NCI-H510A (cell line): ENCODE measurements at regions not wholly inside any gene's neighbourhood (a gene's known extent, or its start where the extent isn't known, plus 50 kb on each side); places are given as distances from the start of the nearest gene placed in this dataset.

Experiments
- DNase-seq: peaks from one replicate; lab custom pipeline; 2025; lab: John Stamatoyannopoulos, UW

DNA sequence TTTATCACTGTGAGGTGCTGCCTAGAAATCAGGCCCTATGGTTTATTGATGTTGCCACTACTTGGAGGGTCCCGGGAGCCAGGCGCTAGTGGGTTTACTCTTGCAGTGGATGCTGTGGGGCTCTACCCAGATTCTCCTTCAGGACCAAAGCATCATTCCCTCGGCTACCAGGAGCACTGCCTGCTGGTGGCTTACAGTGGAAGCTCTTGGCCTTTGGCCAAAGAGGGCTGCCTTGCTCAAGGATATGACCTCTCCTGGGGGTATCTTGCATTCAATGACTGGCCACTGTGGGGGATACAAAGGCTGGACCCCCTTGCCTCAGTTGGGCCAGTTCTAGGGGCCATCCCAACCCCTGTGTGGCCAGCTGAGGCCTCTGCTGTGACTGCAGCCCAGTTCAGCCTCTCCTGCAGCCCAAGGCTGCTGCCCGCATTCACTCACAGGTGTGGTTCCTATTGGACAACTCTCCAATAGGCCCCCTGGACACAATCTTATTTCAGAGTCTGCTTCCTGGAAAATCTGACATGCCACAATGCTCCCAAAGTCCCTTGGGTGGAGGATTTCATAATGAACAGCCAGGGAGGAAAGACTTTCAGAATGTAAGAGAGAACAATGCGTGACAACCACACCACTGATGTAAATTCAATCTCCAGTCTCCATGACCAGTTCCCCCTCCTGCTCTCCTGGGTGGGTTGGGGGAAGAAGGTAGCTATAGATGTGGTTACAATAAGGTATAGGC lies 196.3 kb downstream of the SNX10 start:
- DNase-seq, result no peak

DNA sequence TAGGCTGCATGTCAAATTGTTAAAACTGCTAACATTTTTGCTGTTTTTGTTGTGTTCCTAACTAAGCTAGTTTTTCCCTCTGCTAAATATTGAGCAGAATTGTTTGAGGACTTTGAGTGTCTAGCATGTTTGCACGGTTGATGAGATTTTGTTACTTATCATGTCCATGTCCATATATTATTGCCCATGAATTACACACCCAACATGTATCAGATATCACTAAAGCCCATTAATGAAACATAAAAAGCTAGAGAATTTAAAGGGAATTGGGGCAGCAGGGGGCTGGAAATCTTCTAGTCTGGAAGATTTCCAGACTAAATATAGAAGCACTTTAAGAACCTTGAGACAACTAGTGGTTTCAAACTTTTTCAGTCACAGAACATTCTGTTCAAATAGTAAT lies 197.7 kb downstream of the SNX10 start:
- no peak for DNase-seq

DNA sequence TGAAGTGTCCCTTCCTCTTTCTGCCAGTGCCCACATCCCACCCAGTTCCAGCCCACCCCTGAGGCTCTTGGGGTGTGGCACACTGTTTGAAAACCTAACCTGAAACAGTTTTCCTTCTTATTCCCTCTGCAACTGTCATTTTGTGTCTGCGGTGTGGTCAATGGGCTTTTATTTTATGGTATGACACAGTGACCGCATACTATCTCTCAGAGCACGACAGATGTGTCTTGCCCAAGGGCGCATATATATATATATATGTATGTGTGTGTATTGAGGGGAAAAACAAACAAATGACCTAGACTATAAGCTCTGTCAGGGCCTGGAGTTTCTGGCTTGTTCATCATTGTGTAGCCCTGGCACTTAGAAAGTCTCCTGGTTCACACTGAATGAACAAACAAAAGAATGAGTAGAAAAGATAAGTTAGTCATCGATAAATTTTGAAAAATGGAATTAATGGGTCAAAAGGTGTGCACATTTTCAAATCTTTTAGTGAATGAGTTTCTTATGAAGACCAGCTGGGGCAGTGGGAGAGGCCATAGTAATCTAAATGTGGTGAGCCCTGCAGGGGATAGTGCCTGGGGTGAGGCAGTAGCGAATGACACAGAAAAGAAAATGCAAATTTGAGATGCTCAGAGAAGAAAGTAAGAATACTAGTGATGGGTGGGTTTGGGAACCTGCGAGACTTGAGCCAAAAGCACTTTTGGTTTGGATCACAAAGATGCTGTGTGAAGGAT lies 198.4 kb downstream of the SNX10 start:
- no peak for DNase-seq

DNA sequence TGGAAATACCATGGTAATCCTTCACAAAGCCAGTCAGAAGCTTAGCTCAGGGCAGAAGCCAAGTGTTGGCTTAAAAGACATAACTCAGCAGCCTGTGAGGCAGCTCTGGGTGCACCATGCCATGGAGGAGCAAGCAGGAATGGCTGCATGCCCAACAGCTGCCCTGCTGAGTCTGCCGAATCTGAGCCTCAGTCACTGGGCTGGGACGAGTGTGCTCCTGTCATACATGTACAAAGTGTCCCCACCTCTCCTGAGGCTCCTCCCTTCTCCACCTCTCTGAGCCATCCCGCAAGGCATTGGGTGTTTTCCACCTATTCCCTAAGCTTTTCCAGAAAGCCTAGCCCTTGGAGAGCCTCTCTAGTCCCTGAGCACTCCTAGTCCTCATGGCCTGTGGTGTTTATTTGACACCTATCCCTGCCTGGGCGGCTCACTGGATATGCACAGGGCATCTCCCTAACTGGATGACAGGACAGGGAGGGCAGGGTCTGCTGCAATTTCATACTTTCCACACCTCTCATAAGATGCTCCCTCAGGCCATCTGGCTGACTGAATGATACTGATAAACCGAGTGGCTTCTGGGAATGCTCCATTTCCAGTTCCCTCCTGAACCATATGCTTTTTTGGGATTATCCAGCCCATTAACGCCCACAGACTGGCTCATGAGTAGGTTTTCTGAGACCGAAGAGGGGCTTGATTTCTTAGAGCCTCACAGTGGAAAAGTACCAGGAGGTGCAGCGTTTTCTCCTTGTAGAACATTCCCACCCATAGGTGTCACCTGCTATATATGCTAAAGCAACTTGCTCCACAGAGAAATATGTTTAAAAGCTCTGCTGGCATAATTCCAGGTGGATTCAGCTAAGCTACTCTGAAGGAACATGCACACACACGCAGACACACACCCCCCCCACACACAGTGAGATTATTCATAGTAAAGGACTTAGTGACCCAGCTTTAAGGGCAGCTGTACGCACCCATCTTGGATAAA lies 199.3 kb downstream of the SNX10 start:
- peak; percentile 71 for DNase-seq

DNA sequence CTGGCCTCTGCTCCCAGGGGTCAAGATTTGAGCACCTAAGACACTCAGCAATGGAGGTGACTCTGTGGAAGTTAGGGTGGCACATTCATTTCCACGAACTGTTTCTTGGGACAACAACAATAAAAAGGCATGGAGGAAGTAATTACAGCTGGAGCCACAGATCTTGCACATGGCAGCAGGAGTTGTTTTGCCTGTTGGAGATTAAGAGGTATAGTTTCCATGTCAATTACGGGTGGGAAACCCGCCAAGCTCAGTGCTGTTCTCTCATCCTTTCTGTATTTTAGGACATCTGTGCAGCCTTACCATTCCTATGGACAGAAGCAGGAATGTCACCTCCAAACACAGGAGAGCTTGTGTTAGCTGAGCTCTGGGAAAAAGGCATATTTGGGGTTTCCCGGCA lies 201.2 kb downstream of the SNX10 start:
- no peak for DNase-seq

DNA sequence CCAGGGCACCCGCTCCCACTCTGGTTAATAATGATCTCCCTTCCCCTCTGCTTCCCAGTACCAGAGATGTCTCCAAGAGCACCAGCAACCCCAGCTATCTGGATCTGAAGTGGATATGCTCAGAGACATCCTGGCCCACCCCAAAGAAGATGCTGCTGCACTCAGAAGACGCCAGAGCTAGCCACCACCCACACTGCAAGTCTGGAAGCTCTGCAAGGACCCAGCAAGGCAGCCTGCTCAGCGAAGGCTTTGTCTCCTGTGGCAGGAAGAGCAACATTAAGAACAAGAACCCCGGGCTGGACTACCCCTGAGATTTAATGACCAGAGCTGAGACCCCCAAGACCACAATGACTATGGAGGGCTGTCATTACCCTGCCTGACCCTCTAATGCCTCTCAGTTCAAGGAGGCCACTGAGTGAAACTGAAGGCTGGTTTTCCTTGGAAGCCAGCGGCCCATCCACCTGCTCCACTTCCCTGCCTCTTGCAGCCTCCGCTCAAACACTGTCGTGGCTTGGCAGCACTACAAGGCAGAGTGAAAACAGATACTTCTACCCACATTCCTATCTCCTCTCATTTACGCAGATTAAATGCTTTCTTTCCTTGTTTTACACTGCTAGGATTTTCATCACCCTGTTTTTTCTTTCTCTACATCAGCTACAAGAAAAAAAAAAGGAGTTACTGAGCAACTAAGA lies 202.2 kb downstream of the SNX10 start:
- no peak for DNase-seq

DNA sequence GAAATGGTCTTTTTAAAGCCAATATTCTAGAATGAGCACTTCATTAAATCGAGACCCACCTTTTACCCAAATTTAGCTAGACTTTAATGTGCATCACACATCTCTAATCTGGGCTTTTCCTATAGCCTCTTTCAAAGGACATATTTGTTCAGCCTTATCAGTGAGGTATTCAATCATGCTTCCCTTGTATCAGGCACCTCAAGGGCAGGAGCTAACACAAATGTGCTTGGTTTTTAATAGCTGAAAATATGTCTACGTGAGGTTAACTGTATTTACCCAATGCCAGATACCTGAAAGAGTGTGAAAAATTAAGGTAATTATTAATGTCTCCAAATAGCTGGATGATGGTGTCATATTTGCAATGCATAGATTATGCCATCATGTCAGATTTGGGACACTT lies 203.9 kb downstream of the SNX10 start:
- DNase-seq, result no peak

DNA sequence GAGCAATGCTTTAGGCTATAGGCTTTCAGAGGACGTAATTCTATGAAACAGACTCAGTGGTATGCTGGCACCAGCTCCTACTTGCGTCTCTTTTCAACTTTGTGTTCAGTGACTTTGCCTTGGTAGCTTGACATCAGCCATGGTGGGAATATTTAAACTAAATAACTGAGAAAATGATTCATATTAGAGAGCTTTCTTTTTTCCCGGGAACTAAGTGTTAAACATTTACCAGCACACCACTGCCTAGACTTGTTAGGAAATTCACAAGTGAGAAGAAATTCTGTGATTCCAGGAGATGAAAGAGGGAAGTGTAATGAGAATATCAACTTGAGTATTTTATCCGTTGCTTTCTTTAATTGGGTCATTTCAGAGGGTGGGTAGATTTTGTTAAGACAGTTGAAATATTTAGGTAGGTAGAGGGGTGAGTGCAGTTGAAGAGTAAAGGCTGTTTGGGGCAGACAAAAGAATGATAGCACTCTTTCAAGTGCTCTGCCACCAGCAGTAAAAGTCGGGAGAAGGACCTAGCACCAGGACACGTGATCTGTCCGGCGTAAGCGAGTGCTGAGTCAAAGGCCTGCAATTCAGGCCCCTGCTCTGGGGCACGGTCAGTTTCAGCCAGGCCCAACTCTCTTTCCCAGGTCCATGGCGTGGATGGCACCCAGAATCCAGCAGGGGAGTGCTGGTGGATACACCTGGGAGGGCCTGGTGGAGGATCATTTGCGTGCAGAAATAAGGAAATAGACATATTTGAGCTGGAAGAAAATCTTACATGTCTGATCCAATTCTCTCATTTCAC lies 206.3 kb downstream of the SNX10 start:
- no peak for DNase-seq

DNA sequence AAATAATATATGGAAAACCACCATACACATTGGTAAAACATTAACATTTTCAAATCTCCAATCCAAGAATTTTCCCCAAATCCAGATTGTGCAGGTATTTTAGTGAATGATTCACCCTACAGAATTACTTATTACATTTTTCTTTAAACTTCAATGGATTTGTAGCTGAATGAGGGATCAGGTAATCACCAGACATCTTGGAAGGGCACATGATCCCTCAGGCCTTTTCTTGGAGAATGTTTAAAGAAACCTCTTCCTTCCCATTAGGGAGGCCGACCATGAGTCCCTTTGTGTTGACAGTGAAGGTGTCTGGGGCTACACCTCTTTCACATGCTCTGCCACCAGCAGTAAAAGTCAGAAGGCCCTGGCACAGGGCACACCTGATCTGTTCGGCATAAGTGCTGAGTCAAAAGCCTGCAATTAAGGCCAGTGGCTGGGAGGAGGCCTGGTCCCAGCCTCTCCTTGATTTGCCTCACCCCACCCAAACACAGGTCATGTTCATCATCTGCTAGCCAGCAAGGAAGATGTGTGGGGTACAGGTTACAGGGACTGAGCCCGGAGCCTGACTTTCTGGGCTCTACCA lies 207.7 kb downstream of the SNX10 start:
- DNase-seq, result no peak

DNA sequence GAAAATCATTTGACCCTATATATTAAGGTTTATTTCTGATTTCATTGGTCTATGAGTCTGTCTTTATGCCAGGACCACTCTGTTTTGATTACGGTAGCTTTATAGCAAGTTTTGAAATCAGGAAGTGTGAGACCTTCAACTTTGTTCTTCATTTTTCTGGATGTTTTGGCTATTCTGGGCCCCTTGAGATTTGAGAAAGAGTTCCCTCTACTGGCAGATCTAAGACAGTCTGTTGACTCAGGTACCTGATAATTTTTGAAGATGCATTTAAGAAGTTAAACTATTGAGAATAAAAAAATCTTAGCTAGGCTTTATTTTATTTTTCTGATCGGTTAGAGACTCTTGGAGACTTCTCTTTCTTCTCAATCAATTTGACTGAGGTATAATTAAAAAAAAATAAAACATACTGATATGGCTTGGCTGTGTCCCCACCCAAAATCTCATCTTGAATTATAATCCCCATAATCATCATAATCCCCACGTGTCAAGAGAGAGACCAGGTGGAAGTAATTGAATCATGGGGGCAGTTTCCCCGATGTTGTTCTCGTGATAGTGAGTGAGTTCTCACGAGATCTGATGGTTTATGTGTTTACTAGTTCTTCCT lies 209.2 kb downstream of the SNX10 start:
- DNase-seq, result no peak

DNA sequence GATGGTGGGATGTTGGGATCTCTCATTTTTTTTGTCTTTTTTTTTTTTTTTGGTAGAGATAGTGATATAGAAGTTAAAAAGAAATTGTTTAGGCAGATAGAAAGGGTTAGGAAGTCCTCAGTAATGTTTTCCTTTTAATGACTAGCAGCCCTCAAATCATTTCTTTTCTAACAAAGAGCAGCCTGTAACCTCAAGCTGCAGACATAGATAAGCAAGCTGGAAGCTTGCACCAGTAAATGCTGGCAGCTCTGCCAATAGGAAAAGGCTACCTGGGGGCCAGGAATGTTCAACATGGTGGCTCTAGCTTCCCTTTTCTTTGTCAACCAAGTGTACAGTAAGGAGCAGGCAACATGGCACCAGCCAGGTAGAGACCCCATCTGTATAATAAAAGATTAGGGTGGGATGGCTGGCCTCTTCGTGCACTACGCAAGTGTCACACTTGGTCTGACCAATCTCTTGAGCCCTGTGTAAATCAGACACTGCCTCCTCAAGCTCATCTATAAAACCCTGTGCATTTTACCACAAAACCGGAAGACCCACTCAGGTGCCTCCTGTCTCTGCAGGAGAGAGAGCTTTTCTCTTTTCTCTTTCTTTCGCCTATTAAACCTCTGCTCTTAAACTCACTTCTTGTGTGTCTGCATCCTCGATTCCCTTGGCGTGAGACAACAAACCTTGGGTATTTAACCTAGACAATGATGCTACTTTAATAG lies 212.9 kb downstream of the SNX10 start:
- DNase-seq, result no peak

DNA sequence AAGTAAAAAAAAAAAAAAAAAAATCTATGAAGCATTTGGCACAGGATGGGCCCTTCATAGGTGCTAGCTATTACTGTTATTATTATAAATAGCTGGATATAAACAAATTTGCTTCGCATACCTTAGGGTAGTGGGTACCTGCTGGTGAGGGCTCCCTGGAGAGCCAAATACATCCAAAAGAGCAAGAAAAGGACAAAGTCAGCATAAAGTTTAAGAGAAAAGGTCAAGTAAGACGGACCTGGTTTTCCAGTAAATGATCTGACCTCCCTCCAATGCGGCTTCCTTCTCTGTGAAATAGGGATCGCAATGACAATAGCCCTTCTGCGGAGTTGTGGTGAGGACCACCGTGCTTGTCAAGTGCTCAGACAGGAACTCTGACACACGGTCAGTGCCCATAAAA lies 214.5 kb downstream of the SNX10 start:
- DNase-seq, result no peak

DNA sequence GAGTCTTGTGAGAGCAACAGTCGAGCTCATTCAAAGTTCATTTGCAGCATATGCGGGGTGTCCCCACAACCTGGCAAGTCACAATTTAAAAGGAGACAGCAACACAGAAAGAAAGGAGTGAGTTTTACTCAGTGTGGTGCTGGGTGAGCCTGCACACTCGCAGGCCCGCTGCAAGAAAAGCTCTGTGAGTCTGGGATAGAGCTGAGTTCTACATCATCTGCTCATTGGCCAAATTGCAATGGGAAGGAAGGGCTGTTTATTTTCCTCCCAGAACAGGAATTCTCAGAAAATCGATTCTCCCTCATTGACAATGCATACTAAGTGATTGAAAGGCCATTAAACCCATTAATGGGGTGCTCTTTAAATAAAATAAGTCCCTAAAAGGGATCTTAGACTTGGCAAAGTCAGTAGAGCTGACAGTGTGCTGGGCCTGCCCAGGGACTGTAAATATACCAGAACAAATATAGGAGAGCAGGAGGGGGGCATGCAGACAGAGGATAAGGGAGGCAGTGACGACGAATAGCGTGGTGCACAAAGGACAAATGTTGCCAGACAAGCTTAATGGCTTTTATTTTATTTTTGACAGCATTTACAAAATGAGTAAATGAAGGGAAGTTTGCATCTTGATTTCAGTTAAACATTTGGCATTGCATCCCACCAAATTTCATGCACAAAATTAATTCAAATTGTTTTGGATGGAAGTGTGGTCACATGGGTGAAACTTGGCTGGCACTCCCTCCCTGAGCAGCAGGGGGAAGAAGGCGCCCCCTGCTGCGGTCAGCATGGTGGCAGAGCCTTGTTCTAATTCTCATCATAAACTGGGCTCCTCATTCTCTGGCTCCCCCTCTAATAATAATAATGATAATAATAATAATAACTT lies 215.7 kb downstream of the SNX10 start:
- no peak for DNase-seq

DNA sequence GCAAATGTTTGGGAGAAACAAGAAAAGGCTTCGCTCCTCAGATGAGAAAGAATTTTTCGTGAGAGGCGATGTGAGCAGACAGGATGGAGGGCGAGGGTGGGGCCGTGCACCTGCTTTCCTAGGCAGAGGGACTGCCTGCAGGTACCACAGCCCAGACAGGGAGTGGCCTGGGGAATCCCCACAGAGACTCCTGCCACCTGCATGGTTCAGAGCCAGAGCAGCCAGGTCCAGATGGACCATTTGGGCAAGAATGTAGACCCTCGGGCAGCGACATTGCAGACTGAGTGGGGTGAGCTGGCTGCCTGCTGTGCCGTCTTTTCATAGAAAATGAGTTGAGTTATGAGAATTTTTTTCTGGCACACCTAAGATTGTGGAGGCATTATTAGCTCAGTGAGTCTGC lies 216.8 kb downstream of the SNX10 start:
- DNase-seq, result peak; percentile 60

DNA sequence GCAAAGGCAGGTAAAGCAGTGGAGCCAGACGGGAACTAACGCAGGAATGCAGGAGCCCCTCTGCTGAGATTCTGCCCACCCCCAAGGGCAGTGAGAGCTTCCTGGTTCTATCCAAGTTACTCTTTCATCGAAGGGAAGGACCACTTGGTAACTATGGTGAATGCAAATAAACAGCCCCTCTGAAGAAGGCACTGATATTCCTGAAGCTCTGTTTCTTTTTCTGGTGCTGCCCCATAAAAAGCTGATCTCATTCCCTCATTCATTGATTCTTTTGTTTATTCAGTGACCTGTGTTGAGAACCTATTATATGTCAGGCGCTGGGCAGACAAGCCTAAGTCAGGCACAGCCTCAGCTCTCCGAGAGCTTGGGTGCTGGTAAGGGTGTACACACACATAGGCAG lies 217.3 kb downstream of the SNX10 start:
- DNase-seq, result peak; percentile 60

DNA sequence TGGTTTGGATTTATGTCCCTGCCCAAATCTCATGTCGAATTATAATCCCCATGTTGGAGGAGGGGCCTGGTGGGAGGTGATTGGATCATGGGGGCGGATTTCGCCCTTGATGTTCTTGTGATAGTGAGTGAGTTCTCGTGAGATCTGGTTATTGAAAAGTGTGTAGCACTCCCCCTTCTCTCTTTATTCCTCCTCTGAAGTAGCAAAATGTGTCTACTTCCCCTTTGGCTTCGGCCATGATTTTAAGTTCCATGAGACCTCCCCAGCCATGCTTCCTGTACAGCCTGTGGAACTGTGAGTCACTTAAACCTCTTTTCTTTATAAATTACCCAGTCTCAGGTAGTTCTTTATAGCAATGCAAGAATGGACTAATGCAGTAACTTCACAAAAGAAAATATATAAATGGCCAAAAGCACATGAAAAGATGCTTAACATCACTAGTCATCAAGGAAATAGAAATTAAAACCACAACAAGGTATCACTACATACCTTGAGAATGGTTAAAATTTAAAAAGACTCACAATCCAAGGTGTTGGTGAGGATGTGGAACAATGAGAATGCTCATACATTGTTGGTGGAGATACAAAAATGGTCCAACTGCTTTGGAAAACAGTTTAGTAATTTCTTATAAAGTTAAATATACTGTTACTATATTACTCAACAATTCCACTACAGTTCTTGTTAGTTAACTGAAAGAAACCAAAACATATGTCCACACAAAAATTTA lies 218.7 kb downstream of the SNX10 start:
- no peak for DNase-seq

DNA sequence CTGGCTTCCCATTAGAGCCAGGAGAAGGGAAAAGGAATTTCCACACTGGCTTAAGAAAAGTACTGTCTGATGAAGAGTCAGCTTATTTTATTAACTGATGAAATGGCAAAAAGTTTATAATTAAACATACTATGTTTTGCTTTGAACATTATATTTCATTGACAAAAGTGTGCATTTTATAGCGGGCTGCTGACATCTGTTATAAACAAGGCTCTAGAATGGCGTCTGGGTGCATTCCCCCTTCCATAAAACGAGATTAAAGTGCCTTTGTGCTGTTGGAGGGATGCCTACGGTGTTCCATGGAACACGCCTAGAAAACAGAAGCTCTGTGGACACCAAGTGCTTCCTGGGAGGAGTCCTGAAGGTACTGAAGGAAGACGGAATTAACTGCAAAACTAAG lies 220.2 kb downstream of the SNX10 start:
- no peak for DNase-seq

DNA sequence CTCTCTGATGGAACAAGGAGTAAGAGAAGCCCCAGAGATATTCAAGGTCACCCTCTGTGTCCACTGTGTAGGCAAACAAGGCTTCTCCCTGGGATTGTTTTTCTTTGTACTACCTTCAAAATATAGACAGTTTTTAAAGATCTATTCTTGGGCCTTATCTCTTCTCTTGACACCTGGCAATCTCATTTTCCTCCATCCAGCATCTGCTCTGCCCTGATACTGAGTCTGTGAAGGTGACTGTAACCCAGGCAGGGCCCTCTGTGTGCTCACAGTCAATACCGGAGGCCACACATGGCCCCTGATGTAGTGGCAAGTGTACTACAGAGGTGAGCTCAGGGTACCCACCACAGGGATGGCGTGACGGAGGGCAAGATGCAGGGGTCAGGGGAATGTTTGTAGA lies 221.1 kb downstream of the SNX10 start:
- DNase-seq, result no peak
